ENCODE measurements at regions not wholly inside any gene's neighbourhood (a gene's known extent, or its start where the extent isn't known, plus 50 kb on each side); places are given as distances from the start of the nearest gene placed in this dataset.

- TF ChIP-seq CTCF (optimal IDR thresholded peaks at IDR 0.05 in 1 of 3, IDR thresholded peaks at IDR 0.05 in 1 of 3, conservative IDR thresholded peaks at IDR 0.05 in 1 of 3; ENCODE audit: extremely low read depth in 1 of 3, insufficient read depth in 2 of 3, low read length in 3 of 3) (peak in 2 of 3 experiments; percentile 38 to 48), EZH2 (IDR thresholded peaks at IDR 0.05; ENCODE audit: low read length) (no peak)
Observed at GRCh38 chr13:74683411-74683810, 549.2 kb upstream of the KLF12 start.
